H1 (cell line): ENCODE measurements at regions not wholly inside any gene's neighbourhood (a gene's known extent, or its start where the extent isn't known, plus 50 kb on each side); places are given as distances from the start of the nearest gene placed in this dataset.

Experiments
- CBX8 ChIP-seq: fragments of 300-800, 300-1000 bp; sonication (generic); IDR thresholded peaks from 2 replicates; pipeline ENCODE4 v1.7.1; 2016; ENCODE audit warnings: low read depth, low read length, borderline replicate concordance
- TF ChIP-seq, protein P1 (sequence below): fragments of 300-600 bp; sonication (generic); IDR thresholded peaks from 2 replicates; pipeline ENCODE4 v1.7.1; 2012; ENCODE audit warnings: low read length, moderate library complexity, mild to moderate bottlenecking, inconsistent platforms; ENCODE audit not compliant: insufficient replicate concordance

DNA sequence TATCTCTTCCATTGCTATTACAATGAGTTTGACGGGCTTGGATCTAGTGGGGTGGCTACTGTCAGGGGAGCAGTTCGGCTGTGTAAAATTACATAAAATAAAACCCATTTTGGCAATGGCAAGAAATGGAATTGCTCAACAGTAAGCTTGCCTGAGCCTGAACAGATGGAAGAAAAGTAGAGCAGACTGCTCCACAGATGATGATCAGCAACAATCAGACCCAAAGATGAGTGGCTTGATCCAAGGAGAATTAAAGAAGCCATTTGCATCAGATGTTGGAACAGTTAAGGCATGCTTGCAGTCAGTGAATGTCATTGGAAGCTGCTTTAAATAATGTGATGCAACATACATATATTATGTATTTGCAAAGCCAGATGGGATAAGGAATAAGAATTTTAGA is 256.6 kb upstream of the SMIM30 start (continued):
- TF ChIP-seq, protein P1, sequence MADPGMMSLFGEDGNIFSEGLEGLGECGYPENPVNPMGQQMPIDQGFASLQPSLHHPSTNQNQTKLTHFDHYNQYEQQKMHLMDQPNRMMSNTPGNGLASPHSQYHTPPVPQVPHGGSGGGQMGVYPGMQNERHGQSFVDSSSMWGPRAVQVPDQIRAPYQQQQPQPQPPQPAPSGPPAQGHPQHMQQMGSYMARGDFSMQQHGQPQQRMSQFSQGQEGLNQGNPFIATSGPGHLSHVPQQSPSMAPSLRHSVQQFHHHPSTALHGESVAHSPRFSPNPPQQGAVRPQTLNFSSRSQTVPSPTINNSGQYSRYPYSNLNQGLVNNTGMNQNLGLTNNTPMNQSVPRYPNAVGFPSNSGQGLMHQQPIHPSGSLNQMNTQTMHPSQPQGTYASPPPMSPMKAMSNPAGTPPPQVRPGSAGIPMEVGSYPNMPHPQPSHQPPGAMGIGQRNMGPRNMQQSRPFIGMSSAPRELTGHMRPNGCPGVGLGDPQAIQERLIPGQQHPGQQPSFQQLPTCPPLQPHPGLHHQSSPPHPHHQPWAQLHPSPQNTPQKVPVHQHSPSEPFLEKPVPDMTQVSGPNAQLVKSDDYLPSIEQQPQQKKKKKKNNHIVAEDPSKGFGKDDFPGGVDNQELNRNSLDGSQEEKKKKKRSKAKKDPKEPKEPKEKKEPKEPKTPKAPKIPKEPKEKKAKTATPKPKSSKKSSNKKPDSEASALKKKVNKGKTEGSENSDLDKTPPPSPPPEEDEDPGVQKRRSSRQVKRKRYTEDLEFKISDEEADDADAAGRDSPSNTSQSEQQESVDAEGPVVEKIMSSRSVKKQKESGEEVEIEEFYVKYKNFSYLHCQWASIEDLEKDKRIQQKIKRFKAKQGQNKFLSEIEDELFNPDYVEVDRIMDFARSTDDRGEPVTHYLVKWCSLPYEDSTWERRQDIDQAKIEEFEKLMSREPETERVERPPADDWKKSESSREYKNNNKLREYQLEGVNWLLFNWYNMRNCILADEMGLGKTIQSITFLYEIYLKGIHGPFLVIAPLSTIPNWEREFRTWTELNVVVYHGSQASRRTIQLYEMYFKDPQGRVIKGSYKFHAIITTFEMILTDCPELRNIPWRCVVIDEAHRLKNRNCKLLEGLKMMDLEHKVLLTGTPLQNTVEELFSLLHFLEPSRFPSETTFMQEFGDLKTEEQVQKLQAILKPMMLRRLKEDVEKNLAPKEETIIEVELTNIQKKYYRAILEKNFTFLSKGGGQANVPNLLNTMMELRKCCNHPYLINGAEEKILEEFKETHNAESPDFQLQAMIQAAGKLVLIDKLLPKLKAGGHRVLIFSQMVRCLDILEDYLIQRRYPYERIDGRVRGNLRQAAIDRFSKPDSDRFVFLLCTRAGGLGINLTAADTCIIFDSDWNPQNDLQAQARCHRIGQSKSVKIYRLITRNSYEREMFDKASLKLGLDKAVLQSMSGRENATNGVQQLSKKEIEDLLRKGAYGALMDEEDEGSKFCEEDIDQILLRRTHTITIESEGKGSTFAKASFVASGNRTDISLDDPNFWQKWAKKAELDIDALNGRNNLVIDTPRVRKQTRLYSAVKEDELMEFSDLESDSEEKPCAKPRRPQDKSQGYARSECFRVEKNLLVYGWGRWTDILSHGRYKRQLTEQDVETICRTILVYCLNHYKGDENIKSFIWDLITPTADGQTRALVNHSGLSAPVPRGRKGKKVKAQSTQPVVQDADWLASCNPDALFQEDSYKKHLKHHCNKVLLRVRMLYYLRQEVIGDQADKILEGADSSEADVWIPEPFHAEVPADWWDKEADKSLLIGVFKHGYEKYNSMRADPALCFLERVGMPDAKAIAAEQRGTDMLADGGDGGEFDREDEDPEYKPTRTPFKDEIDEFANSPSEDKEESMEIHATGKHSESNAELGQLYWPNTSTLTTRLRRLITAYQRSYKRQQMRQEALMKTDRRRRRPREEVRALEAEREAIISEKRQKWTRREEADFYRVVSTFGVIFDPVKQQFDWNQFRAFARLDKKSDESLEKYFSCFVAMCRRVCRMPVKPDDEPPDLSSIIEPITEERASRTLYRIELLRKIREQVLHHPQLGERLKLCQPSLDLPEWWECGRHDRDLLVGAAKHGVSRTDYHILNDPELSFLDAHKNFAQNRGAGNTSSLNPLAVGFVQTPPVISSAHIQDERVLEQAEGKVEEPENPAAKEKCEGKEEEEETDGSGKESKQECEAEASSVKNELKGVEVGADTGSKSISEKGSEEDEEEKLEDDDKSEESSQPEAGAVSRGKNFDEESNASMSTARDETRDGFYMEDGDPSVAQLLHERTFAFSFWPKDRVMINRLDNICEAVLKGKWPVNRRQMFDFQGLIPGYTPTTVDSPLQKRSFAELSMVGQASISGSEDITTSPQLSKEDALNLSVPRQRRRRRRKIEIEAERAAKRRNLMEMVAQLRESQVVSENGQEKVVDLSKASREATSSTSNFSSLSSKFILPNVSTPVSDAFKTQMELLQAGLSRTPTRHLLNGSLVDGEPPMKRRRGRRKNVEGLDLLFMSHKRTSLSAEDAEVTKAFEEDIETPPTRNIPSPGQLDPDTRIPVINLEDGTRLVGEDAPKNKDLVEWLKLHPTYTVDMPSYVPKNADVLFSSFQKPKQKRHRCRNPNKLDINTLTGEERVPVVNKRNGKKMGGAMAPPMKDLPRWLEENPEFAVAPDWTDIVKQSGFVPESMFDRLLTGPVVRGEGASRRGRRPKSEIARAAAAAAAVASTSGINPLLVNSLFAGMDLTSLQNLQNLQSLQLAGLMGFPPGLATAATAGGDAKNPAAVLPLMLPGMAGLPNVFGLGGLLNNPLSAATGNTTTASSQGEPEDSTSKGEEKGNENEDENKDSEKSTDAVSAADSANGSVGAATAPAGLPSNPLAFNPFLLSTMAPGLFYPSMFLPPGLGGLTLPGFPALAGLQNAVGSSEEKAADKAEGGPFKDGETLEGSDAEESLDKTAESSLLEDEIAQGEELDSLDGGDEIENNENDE = no peak
- TF ChIP-seq CBX8 = no peak
